B cell (primary cell): ENCODE measurements at regions not wholly inside any gene's neighbourhood (a gene's known extent, or its start where the extent isn't known, plus 50 kb on each side); places are given as distances from the start of the nearest gene placed in this dataset.

Experiments
- ATAC-seq: fragments of 200-7000 bp; cut with Tn5 transposase; one replicate; pipeline ENCODE4 v1.10.0; 2021; ENCODE audit warnings: low read depth, mild to moderate bottlenecking, moderate number of reproducible peaks, moderate library complexity
- CTCF ChIA-PET: fragments of 350-600 bp; sonication (Branson Sonifier 250); formaldehyde crosslinking; loops from one replicate; lab custom pipeline; 2021; ENCODE audit warnings: antibody characterized with exemption, inconsistent platforms; lab: Charles Lee
- POLR2A ChIA-PET: fragments of 350-600 bp; sonication (Branson Sonifier 250); formaldehyde crosslinking; loops from one replicate; lab custom pipeline; 2021; ENCODE audit warnings: antibody characterized with exemption; lab: Charles Lee
- DNase-seq: peaks from one replicate; pipeline ENCODE4 v3.0.0; 2013
- H2AFZ ChIP-seq: 2 replicates; pipeline ENCODE4 v1.6.1; 2012; ENCODE audit warnings: mild to moderate bottlenecking, low read depth, low read length; ENCODE audit not compliant: insufficient read depth, poor library complexity, severe bottlenecking
- H3K27ac ChIP-seq, 2 donors: 1 replicate in 1 of 2; 2 replicates in 1 of 2; pipeline ENCODE4 v1.5.1; 2012 to 2013; ENCODE audit warnings: low read length in 2 of 2, mild to moderate bottlenecking in 2 of 2, moderate library complexity in 1 of 2
- H3K27me3 ChIP-seq, 4 experiments: fragments of 200-600 bp in 1 of 4; sonication (generic) in 1 of 4; replicated peaks in 1 of 4; 1 replicate in 2 of 4; 2 replicates in 2 of 4; pipeline versions ENCODE4 v1.6.1 to v1.7.0; 2013 to 2016; ENCODE audit warnings: low read length in 3 of 4, mild to moderate bottlenecking in 2 of 4, mixed read lengths in 1 of 4, moderate library complexity in 1 of 4; ENCODE audit not compliant: insufficient read depth in 4 of 4, control insufficient read depth in 3 of 4; ENCODE audit errors: control extremely low read depth in 1 of 4
- H3K36me3 ChIP-seq, 2 experiments: replicated peaks in 1 of 2; 1 replicate in 1 of 2; 2 replicates in 1 of 2; pipeline versions ENCODE4 v1.6.1 to v1.7.1; 2013; ENCODE audit warnings: low read length in 1 of 2; ENCODE audit not compliant: insufficient read depth in 2 of 2, control insufficient read depth in 1 of 2; ENCODE audit errors: control extremely low read depth in 1 of 2, extremely low read depth in 1 of 2
- H3K4me1 ChIP-seq, 2 donors: fragments of 200-600 bp in 1 of 2; sonication (generic) in 1 of 2; 1 replicate in 1 of 2; 2 replicates in 1 of 2; pipeline versions ENCODE4 v1.5.1 to v1.6.1; 2013 to 2017; ENCODE audit warnings: low read length in 2 of 2; ENCODE audit not compliant: control insufficient read depth in 2 of 2, insufficient read depth in 2 of 2
- H3K4me2 ChIP-seq: replicated peaks from 2 replicates; pipeline ENCODE3; 2012; ENCODE audit warnings: mild to moderate bottlenecking, low read depth, low read length; ENCODE audit not compliant: poor library complexity, severe bottlenecking
- H3K4me3 ChIP-seq, 5 experiments: fragments of 200-600 bp in 1 of 5; sonication (generic) in 1 of 5; 1 replicate in 3 of 5; 2 replicates in 2 of 5; pipeline versions ENCODE4 v1.5.1 to v1.7.0; 2011 to 2016; ENCODE audit warnings: low read length in 4 of 5, mild to moderate bottlenecking in 4 of 5, low read depth in 2 of 5, control low read depth in 1 of 5, moderate library complexity in 1 of 5; ENCODE audit not compliant: insufficient read depth in 1 of 5; ENCODE audit errors: control extremely low read depth in 1 of 5, extremely low read depth in 1 of 5
- H3K79me2 ChIP-seq: fragments of 200-600 bp; sonication (generic); one replicate; pipeline ENCODE4 v1.6.0; 2016; ENCODE audit warnings: low read length; ENCODE audit not compliant: control insufficient read depth, insufficient read depth
- H3K9ac ChIP-seq: fragments of 200-600 bp; sonication (generic); 2 replicates; pipeline ENCODE4 v1.6.1; 2017; ENCODE audit warnings: mild to moderate bottlenecking, low read length, moderate library complexity
- H3K9me3 ChIP-seq, 3 donors: one replicate each; pipeline versions ENCODE4 v1.6.1 to v1.7.1; 2013; ENCODE audit warnings: low read length in 2 of 3; ENCODE audit not compliant: control insufficient read depth in 2 of 3, insufficient read depth in 1 of 3; ENCODE audit errors: control extremely low read depth in 1 of 3
- H4K20me1 ChIP-seq: 2 replicates; pipeline ENCODE4 v1.6.0; 2012; ENCODE audit warnings: mild to moderate bottlenecking, low read length; ENCODE audit not compliant: insufficient read depth, control insufficient read depth, poor library complexity, severe bottlenecking
- H3K27ac Mint-ChIP-seq: one replicate; pipeline ENCODE4 v1.8.0; 2021; ENCODE audit warnings: mixed read lengths
- H3K27me3 Mint-ChIP-seq: one replicate; pipeline ENCODE4 v1.8.0; 2021; ENCODE audit warnings: mixed read lengths
- H3K4me1 Mint-ChIP-seq: one replicate; pipeline ENCODE4 v1.8.0; 2021; ENCODE audit warnings: mixed read lengths
- H3K4me3 Mint-ChIP-seq: one replicate; pipeline ENCODE4 v1.8.0; 2021; ENCODE audit warnings: mixed read lengths
- H3K9me3 Mint-ChIP-seq: one replicate; pipeline ENCODE4 v1.8.0; 2022; ENCODE audit warnings: mixed read lengths; ENCODE audit not compliant: insufficient read depth
- CTCF ChIP-seq: fragments of 200-600 bp; IDR thresholded peaks from one replicate; pipeline ENCODE4 v1.8.0; 2022; ENCODE audit warnings: antibody characterized with exemption, mild to moderate bottlenecking
- EZH2 ChIP-seq: IDR thresholded peaks from 2 replicates; pipeline ENCODE4 v1.6.1; 2012; ENCODE audit warnings: borderline replicate concordance, low read depth, mild to moderate bottlenecking, moderate library complexity, low read length; ENCODE audit not compliant: insufficient read depth, poor library complexity, severe bottlenecking
- WGBS: methylation state at CpG from one replicate; pipeline ENCODE4 v1.1.5; 2013; ENCODE audit warnings: missing lambda C conversion rate; ENCODE audit not compliant: insufficient coverage; 5-methylcytosine and 5-hydroxymethylcytosine counted together
- intact Hi-C: fragments of 100-400 bp; cut with micrococcal nuclease; formaldehyde crosslinking; loops from one replicate; pipeline ENCODE4 v1.10.0; 2022

- H3K36me3 ChIP-seq: no peaks in the 10 kb centered on the region
- no peak overlapping the region for H3K9ac ChIP-seq
- H4K20me1 ChIP-seq: no peaks in the 10 kb centered on the region
- H3K4me2 ChIP-seq: no peak overlapping the region
- Mint-ChIP-seq H3K27me3 (no peaks in the 10 kb centered on the region), H3K4me3 (no peak overlapping the region), H3K4me1 (no peaks in the 10 kb centered on the region), H3K9me3 (peaks cover 2% of the 10 kb centered on the region), H3K27ac (no peak overlapping the region)
- no peak for ATAC-seq
- POLR2A ChIA-PET: no interaction called here
- H3K4me3 ChIP-seq: no peak overlapping the region
- 92% methylated on average over 6 of the region's 8 CpGs for WGBS
- TF ChIP-seq CTCF (no peak), EZH2 (no peak)
- no peaks in the 10 kb centered on the region for H3K27me3 ChIP-seq
- no peaks in the 10 kb centered on the region for H3K79me2 ChIP-seq
- no peak overlapping the region for H2AFZ ChIP-seq
- intact Hi-C loops: no loop called here
- CTCF ChIA-PET: no interaction called here
- H3K27ac ChIP-seq: no peak overlapping the region
- peaks cover 0 to 3% (median 0%) of the 10 kb centered on the region in 3 donors for H3K9me3 ChIP-seq
- H3K4me1 ChIP-seq: no peaks in the 10 kb centered on the region
- DNase-seq: no peak
These were observed 633.0 kb upstream of the MKI67 start for GRCh38 chr10:128759174-128759573.

- ChIA-PET POLR2A (no interaction called here), CTCF (no interaction called here)
- H3K27me3 ChIP-seq: no peaks in the 10 kb centered on the region
- Mint-ChIP-seq H3K4me1 (no peaks in the 10 kb centered on the region), H3K27me3 (no peaks in the 10 kb centered on the region), H3K27ac (no peak overlapping the region), H3K4me3 (no peak overlapping the region), H3K9me3 (no peaks in the 10 kb centered on the region)
- no peak overlapping the region for H3K9ac ChIP-seq
- 60% methylated on average over 1 of the region's 4 CpGs for WGBS
- H3K27ac ChIP-seq: no peak overlapping the region
- H2AFZ ChIP-seq: no peak overlapping the region
- ATAC-seq (no peak), DNase-seq (no peak)
- intact Hi-C loops: no loop called here
- H4K20me1 ChIP-seq: no peaks in the 10 kb centered on the region
- H3K36me3 ChIP-seq: no peaks in the 10 kb centered on the region
- TF ChIP-seq EZH2 (no peak), CTCF (no peak)
- H3K4me3 ChIP-seq: no peak overlapping the region
- no peaks in the 10 kb centered on the region for H3K4me1 ChIP-seq
- H3K4me2 ChIP-seq: no peak overlapping the region
- H3K9me3 ChIP-seq: peaks cover 0 to 6% (median 0%) of the 10 kb centered on the region in 3 donors
- no peaks in the 10 kb centered on the region for H3K79me2 ChIP-seq
These were observed 637.4 kb upstream of the MKI67 start for GRCh38 chr10:128763588-128763987.
